ENCODE measurements at regions not wholly inside any gene's neighbourhood (a gene's known extent, or its start where the extent isn't known, plus 50 kb on each side); places are given as distances from the start of the nearest gene placed in this dataset.

DNA sequence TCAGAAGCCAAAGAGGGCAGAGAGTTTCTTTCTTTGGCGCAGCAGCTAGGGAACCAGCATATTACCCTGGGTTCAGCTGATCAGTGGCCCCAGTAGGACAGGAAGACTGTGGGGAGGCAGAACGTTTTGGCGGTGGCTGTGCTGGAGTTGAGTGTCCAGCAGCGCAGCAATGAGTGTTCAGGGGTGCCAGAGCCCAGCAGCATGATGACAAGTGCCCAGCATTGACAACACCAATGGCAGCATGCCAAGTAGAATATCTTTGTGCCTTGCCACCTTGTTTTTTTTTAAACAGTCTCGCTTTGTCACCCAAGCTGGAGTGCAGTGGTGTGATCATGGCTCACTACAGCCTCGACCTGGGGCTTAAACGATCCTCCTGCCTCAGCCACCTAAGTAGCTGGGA, 106.7 kb upstream of the CDC42BPA start:
- TF ChIP-seq, protein P1, sequence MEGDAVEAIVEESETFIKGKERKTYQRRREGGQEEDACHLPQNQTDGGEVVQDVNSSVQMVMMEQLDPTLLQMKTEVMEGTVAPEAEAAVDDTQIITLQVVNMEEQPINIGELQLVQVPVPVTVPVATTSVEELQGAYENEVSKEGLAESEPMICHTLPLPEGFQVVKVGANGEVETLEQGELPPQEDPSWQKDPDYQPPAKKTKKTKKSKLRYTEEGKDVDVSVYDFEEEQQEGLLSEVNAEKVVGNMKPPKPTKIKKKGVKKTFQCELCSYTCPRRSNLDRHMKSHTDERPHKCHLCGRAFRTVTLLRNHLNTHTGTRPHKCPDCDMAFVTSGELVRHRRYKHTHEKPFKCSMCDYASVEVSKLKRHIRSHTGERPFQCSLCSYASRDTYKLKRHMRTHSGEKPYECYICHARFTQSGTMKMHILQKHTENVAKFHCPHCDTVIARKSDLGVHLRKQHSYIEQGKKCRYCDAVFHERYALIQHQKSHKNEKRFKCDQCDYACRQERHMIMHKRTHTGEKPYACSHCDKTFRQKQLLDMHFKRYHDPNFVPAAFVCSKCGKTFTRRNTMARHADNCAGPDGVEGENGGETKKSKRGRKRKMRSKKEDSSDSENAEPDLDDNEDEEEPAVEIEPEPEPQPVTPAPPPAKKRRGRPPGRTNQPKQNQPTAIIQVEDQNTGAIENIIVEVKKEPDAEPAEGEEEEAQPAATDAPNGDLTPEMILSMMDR (IDR thresholded peaks at IDR 0.05; ENCODE audit: poor library complexity, severe bottlenecking), result no peak
- TF ChIP-seq EP300 (conservative IDR thresholded peaks at IDR 0.05; ENCODE audit: poor library complexity, severe bottlenecking) (no peak), RAD21 (conservative IDR thresholded peaks at IDR 0.05) (no peak), MXI1 (conservative IDR thresholded peaks at IDR 0.05; ENCODE audit: poor library complexity, severe bottlenecking) (no peak), TAF1 (IDR thresholded peaks at IDR 0.05; ENCODE audit: low read depth) (no peak), SMC3 (conservative IDR thresholded peaks at IDR 0.05; ENCODE audit: poor library complexity) (no peak)
- TF ChIP-seq, protein P2, sequence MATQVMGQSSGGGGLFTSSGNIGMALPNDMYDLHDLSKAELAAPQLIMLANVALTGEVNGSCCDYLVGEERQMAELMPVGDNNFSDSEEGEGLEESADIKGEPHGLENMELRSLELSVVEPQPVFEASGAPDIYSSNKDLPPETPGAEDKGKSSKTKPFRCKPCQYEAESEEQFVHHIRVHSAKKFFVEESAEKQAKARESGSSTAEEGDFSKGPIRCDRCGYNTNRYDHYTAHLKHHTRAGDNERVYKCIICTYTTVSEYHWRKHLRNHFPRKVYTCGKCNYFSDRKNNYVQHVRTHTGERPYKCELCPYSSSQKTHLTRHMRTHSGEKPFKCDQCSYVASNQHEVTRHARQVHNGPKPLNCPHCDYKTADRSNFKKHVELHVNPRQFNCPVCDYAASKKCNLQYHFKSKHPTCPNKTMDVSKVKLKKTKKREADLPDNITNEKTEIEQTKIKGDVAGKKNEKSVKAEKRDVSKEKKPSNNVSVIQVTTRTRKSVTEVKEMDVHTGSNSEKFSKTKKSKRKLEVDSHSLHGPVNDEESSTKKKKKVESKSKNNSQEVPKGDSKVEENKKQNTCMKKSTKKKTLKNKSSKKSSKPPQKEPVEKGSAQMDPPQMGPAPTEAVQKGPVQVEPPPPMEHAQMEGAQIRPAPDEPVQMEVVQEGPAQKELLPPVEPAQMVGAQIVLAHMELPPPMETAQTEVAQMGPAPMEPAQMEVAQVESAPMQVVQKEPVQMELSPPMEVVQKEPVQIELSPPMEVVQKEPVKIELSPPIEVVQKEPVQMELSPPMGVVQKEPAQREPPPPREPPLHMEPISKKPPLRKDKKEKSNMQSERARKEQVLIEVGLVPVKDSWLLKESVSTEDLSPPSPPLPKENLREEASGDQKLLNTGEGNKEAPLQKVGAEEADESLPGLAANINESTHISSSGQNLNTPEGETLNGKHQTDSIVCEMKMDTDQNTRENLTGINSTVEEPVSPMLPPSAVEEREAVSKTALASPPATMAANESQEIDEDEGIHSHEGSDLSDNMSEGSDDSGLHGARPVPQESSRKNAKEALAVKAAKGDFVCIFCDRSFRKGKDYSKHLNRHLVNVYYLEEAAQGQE (IDR thresholded peaks at IDR 0.05; ENCODE audit: borderline replicate concordance), result no peak

DNA sequence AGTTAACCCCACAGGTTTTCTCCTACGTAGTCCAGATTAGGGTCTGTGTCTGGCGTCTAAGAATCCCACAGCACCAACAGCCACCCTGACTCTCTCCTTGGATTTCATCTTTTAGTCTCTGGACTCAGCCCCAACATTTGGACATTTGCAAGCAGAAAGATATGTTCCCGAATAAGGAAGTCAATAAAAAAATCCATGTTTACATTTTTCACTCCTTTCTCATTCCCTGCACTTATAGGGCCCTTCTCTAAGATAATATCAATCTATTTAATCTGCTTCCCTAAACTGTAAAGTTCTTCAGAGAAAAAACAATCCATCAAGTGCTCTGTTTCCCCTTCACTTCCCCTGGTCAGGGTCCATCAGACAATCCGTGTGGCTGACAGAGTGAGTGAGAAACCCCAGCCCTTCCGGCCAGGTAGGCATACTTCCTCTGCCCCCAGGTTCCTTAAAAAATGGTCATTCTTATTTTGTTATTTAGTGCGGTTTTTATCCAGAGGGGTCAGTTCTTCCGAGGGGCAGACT, 105.9 kb upstream of the CDC42BPA start:
- no peaks in the 10 kb centered on the region for H3K9me3 ChIP-seq (ENCODE audit: low read length)
- H3K27me3 ChIP-seq (ENCODE audit: insufficient read depth, low read depth, low read length), result no peaks in the 10 kb centered on the region
- no peaks in the 10 kb centered on the region for H4K20me1 ChIP-seq (ENCODE audit: insufficient read depth)
- H3F3A ChIP-seq (ENCODE audit: insufficient read depth, low read length, poor library complexity, severe bottlenecking), result no peaks in the 10 kb centered on the region
- no peak overlapping the region for H3K4me2 ChIP-seq (ENCODE audit: low read length)
- H3K79me2 ChIP-seq (replicated peaks; ENCODE audit: insufficient read depth, low read length), result no peaks in the 10 kb centered on the region
- H2AFZ ChIP-seq (ENCODE audit: low read depth, low read length), result no peak overlapping the region
- TF ChIP-seq, protein P1 (IDR thresholded peaks at IDR 0.05; ENCODE audit: poor library complexity, severe bottlenecking), result no peak
- TF ChIP-seq EZH2 (IDR thresholded peaks at IDR 0.05; ENCODE audit: borderline replicate concordance, insufficient read depth, low read length, poor library complexity, severe bottlenecking) (no peak), SMC3 (conservative IDR thresholded peaks at IDR 0.05; ENCODE audit: poor library complexity) (no peak), EP300 (conservative IDR thresholded peaks at IDR 0.05; ENCODE audit: poor library complexity, severe bottlenecking) (no peak), TAF1 (IDR thresholded peaks at IDR 0.05; ENCODE audit: low read depth) (no peak), MXI1 (conservative IDR thresholded peaks at IDR 0.05; ENCODE audit: poor library complexity, severe bottlenecking) (no peak), RAD21 (conservative IDR thresholded peaks at IDR 0.05) (no peak), POLR2AphosphoS5 (IDR thresholded peaks at IDR 0.05) (no peak)
- TF ChIP-seq, protein P2 (IDR thresholded peaks at IDR 0.05; ENCODE audit: borderline replicate concordance), result no peak
- no peaks in the 10 kb centered on the region for H3K9me2 ChIP-seq (ENCODE audit: insufficient read depth, low read length)
- no peaks in the 10 kb centered on the region for H3K36me3 ChIP-seq (ENCODE audit: insufficient read depth, low read length)
- H3K9ac ChIP-seq (ENCODE audit: low read length), result no peak overlapping the region
- no peak overlapping the region for H3K4me3 ChIP-seq (ENCODE audit: low read length)
- no peak overlapping the region for H3K27ac ChIP-seq (ENCODE audit: low read length)

More for the DNA sequence above, 106.7 kb upstream of the CDC42BPA start:
- no peaks in the 10 kb centered on the region for H3K27me3 ChIP-seq (ENCODE audit: insufficient read depth, low read depth, low read length)
- no peaks in the 10 kb centered on the region for H4K20me1 ChIP-seq (ENCODE audit: insufficient read depth)
- H3K4me2 ChIP-seq (ENCODE audit: low read length), result no peak overlapping the region
- H3K9ac ChIP-seq (ENCODE audit: low read length), result no peak overlapping the region
- no peaks in the 10 kb centered on the region for H3K9me3 ChIP-seq (ENCODE audit: low read length)
- no peak overlapping the region for H3K27ac ChIP-seq (ENCODE audit: low read length)
- no peaks in the 10 kb centered on the region for H3K36me3 ChIP-seq (ENCODE audit: insufficient read depth, low read length)
- H3K4me3 ChIP-seq (ENCODE audit: low read length), result no peak overlapping the region
- no peaks in the 10 kb centered on the region for H3K9me2 ChIP-seq (ENCODE audit: insufficient read depth, low read length)
- H3F3A ChIP-seq (ENCODE audit: insufficient read depth, low read length, poor library complexity, severe bottlenecking), result no peaks in the 10 kb centered on the region
- no peaks in the 10 kb centered on the region for H3K79me2 ChIP-seq (replicated peaks; ENCODE audit: insufficient read depth, low read length)
- H2AFZ ChIP-seq (ENCODE audit: low read depth, low read length), result no peak overlapping the region

All from neural cell (in vitro differentiated cells).